SK-N-SH (cell line): ENCODE measurements at regions not wholly inside any gene's neighbourhood (a gene's known extent, or its start where the extent isn't known, plus 50 kb on each side); places are given as distances from the start of the nearest gene placed in this dataset.

Source experiments
- CTCF ChIA-PET: fragments of 300-600, 350-600 bp; formaldehyde crosslinking; extraction: SDS; loops from one replicate; lab custom pipeline; 2021; lab: Yijun Ruan, JAX
- POLR2A ChIA-PET: fragments of 350-600 bp; sonication (Branson Sonifier 250); formaldehyde crosslinking; extraction: SDS; loops from one replicate; lab custom pipeline; 2020; ENCODE audit warnings: antibody characterized with exemption, inconsistent platforms; lab: Yijun Ruan, JAX
- DNase-seq: peaks from one replicate; pipeline ENCODE4 v3.0.0; 2012
- H2AFZ ChIP-seq: fragments of 200-600 bp; sonication (generic); 2 replicates; pipeline ENCODE4 v1.8.1; 2016; ENCODE audit warnings: antibody characterized with exemption, mild to moderate bottlenecking, low read depth
- H3F3A ChIP-seq: fragments of 200-600 bp; sonication (generic); replicated peaks from 2 replicates; pipeline ENCODE3; 2016; ENCODE audit warnings: antibody characterized with exemption, mild to moderate bottlenecking; ENCODE audit not compliant: insufficient read depth
- H3K27ac ChIP-seq, 2 experiments: fragments of 200-500 bp in 1 of 2; fragments of 200-600 bp in 1 of 2; sonication (Bioruptor generic) in 1 of 2; sonication (generic), shearing (Covaris generic) in 1 of 2; 2 replicates each; pipeline versions ENCODE4 v1.5.1 to v1.6.1; 2014 to 2016; ENCODE audit warnings: low read depth in 2 of 2, inconsistent platforms in 1 of 2, low read length in 1 of 2, mild to moderate bottlenecking in 1 of 2, mixed read lengths in 1 of 2
- H3K27me3 ChIP-seq: fragments of 200-600 bp; sonication (generic), shearing (Covaris generic); 2 replicates; pipeline ENCODE4 v1.6.1; 2016; ENCODE audit warnings: mixed run types; ENCODE audit not compliant: insufficient read depth
- H3K36me3 ChIP-seq, 2 experiments: fragments of 200-500 bp in 1 of 2; fragments of 200-600 bp in 1 of 2; sonication (Bioruptor generic) in 1 of 2; sonication (generic) in 1 of 2; replicated peaks in 1 of 2; 2 replicates each; pipeline versions ENCODE3 to v1.5.1; 2014 to 2016; ENCODE audit warnings: low read length in 1 of 2, mild to moderate bottlenecking in 1 of 2; ENCODE audit not compliant: insufficient read depth in 2 of 2, control insufficient read depth in 1 of 2
- H3K4me1 ChIP-seq, 2 experiments: fragments of 200-500 bp in 1 of 2; fragments of 200-600 bp in 1 of 2; sonication (Bioruptor generic) in 1 of 2; sonication (generic), shearing (Covaris generic) in 1 of 2; 2 replicates each; pipeline versions ENCODE4 v1.5.1 to v1.6.1; 2014 to 2016; ENCODE audit warnings: low read depth in 1 of 2, low read length in 1 of 2, mixed run types in 1 of 2; ENCODE audit not compliant: insufficient read depth in 2 of 2, control insufficient read depth in 1 of 2
- H3K4me2 ChIP-seq: fragments of 200-600 bp; sonication (generic), shearing (Covaris generic); 2 replicates; pipeline ENCODE4 v1.6.1; 2017; ENCODE audit warnings: mixed run types
- H3K4me3 ChIP-seq, 2 experiments: fragments of 200-500 bp in 1 of 2; fragments of 200-600 bp in 1 of 2; sonication (Bioruptor generic) in 1 of 2; sonication (generic), shearing (Covaris generic) in 1 of 2; 2 replicates each; pipeline versions ENCODE4 v1.5.1 to v1.8.1; 2014 to 2016; ENCODE audit warnings: low read depth in 2 of 2, inconsistent platforms in 1 of 2, low read length in 1 of 2, mild to moderate bottlenecking in 1 of 2, mixed read lengths in 1 of 2, moderate library complexity in 1 of 2
- H3K79me2 ChIP-seq: fragments of 200-600 bp; sonication (generic); 2 replicates; pipeline ENCODE4 v1.8.1; 2017; ENCODE audit warnings: mild to moderate bottlenecking; ENCODE audit not compliant: insufficient read depth
- H3K9ac ChIP-seq: fragments of 200-600 bp; sonication (generic); 2 replicates; pipeline ENCODE4 v1.6.1; 2017; ENCODE audit warnings: mixed run types
- H3K9me2 ChIP-seq: fragments of 200-600 bp; sonication (generic); 2 replicates; pipeline ENCODE4 v1.6.1; 2017; ENCODE audit warnings: mixed run types
- H3K9me3 ChIP-seq: fragments of 200-600 bp; sonication (generic); 2 replicates; pipeline ENCODE4 v1.6.1; 2017; ENCODE audit warnings: mixed run types, mild to moderate bottlenecking, moderate library complexity
- H4K20me1 ChIP-seq: fragments of 200-600 bp; sonication (generic); 2 replicates; pipeline ENCODE4 v1.6.1; 2017; ENCODE audit warnings: mild to moderate bottlenecking, mixed run types; ENCODE audit not compliant: insufficient read depth
- ELF1 ChIP-seq: IDR thresholded peaks from 2 replicates; pipeline ENCODE4 v1.4.0; 2012
- FOXM1 ChIP-seq: IDR thresholded peaks from 2 replicates; pipeline ENCODE4 v1.4.0; 2012; ENCODE audit warnings: low read depth, mild to moderate bottlenecking
- GABPA ChIP-seq: IDR thresholded peaks from 2 replicates; pipeline ENCODE4 v1.4.0; 2012; ENCODE audit warnings: low read depth, mild to moderate bottlenecking
- MEF2A ChIP-seq: IDR thresholded peaks from 2 replicates; pipeline ENCODE4 v1.4.0; 2012; ENCODE audit warnings: low read depth, borderline replicate concordance
- MXI1 ChIP-seq: IDR thresholded peaks from 2 replicates; pipeline ENCODE4 v1.6.1; 2012; ENCODE audit warnings: mild to moderate bottlenecking, low read depth, low read length, improper control_type of control experiment
- NRF1 ChIP-seq: IDR thresholded peaks from 2 replicates; pipeline ENCODE4 v1.6.1; 2012; ENCODE audit warnings: low read depth, mild to moderate bottlenecking, low read length
- SMC3 ChIP-seq: IDR thresholded peaks from 2 replicates; pipeline ENCODE4 v1.6.1; 2012; ENCODE audit warnings: low read depth, low read length, improper control_type of control experiment
- TEAD4 ChIP-seq: IDR thresholded peaks from 2 replicates; pipeline ENCODE4 v1.4.0; 2012; ENCODE audit warnings: mild to moderate bottlenecking, borderline replicate concordance; ENCODE audit not compliant: insufficient read depth
- YY1 ChIP-seq: IDR thresholded peaks from 2 replicates; pipeline ENCODE4 v1.4.0; 2012; ENCODE audit warnings: low read depth, mild to moderate bottlenecking
- WGBS: methylation state at CpG from one replicate; pipeline ENCODE4 v1.1.6; 2017; ENCODE audit warnings: low lambda C conversion rate; 5-methylcytosine and 5-hydroxymethylcytosine counted together
- TF ChIP-seq, protein P1 (sequence below): IDR thresholded peaks from 2 replicates; pipeline ENCODE4 v1.6.1; 2012; ENCODE audit warnings: mild to moderate bottlenecking, low read depth, low read length, moderate library complexity
- TF ChIP-seq, protein P2 (sequence below): fragments of 200-600 bp; sonication (generic); IDR thresholded peaks from 2 replicates; pipeline ENCODE4 v1.6.1; 2017; ENCODE audit warnings: antibody characterized with exemption, mild to moderate bottlenecking, moderate library complexity
- TF ChIP-seq, protein P3 (sequence below): fragments of 150-350 bp; IDR thresholded peaks from 2 replicates; pipeline ENCODE4 v1.6.1; 2017; ENCODE audit warnings: antibody characterized with exemption, low read length, low read depth, borderline replicate concordance
- TF ChIP-seq, protein P4 (sequence below): IDR thresholded peaks from 2 replicates; pipeline ENCODE4; 2012

DNA sequence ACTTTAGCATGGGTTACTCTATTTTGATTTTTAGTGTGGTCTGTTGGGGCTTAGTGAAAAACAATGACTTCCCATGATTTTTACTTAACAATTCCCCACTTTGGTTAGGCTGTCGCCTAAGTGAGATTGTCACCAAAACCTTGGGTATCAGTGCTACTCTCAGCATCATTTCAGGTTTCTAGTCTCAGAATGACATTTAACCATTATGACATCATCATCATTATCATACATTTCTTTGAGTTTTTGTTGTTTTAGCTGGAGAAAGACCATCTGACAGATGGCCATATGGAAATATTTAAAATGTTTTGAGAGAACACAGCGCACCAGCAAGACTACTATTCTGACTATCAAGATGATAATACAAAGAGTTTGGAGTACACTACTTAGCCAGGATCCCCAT lies 551.0 kb upstream of the PTPRD start:
- no peak overlapping the region for H3K9ac ChIP-seq
- H4K20me1 ChIP-seq = no peaks in the 10 kb centered on the region
- no peaks in the 10 kb centered on the region for H3K79me2 ChIP-seq
- TF ChIP-seq, protein P1, sequence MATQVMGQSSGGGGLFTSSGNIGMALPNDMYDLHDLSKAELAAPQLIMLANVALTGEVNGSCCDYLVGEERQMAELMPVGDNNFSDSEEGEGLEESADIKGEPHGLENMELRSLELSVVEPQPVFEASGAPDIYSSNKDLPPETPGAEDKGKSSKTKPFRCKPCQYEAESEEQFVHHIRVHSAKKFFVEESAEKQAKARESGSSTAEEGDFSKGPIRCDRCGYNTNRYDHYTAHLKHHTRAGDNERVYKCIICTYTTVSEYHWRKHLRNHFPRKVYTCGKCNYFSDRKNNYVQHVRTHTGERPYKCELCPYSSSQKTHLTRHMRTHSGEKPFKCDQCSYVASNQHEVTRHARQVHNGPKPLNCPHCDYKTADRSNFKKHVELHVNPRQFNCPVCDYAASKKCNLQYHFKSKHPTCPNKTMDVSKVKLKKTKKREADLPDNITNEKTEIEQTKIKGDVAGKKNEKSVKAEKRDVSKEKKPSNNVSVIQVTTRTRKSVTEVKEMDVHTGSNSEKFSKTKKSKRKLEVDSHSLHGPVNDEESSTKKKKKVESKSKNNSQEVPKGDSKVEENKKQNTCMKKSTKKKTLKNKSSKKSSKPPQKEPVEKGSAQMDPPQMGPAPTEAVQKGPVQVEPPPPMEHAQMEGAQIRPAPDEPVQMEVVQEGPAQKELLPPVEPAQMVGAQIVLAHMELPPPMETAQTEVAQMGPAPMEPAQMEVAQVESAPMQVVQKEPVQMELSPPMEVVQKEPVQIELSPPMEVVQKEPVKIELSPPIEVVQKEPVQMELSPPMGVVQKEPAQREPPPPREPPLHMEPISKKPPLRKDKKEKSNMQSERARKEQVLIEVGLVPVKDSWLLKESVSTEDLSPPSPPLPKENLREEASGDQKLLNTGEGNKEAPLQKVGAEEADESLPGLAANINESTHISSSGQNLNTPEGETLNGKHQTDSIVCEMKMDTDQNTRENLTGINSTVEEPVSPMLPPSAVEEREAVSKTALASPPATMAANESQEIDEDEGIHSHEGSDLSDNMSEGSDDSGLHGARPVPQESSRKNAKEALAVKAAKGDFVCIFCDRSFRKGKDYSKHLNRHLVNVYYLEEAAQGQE = no peak
- no peak for TF ChIP-seq FOXM1
- H2AFZ ChIP-seq = no peak overlapping the region
- no peaks in the 10 kb centered on the region for H3K4me1 ChIP-seq
- H3K36me3 ChIP-seq = no peaks in the 10 kb centered on the region
- no peak overlapping the region for H3K4me2 ChIP-seq
- no peaks in the 10 kb centered on the region for H3K9me2 ChIP-seq
- WGBS = 12% methylated on average over 2 of the region's 2 CpGs
- H3K27ac ChIP-seq = no peak overlapping the region
- no peak overlapping the region for H3K4me3 ChIP-seq
- no peak for DNase-seq
- POLR2A ChIA-PET = no interaction called here
- CTCF ChIA-PET = no interaction called here
- H3K9me3 ChIP-seq = no peaks in the 10 kb centered on the region
- no peaks in the 10 kb centered on the region for H3K27me3 ChIP-seq
- H3F3A ChIP-seq = no peaks in the 10 kb centered on the region

DNA sequence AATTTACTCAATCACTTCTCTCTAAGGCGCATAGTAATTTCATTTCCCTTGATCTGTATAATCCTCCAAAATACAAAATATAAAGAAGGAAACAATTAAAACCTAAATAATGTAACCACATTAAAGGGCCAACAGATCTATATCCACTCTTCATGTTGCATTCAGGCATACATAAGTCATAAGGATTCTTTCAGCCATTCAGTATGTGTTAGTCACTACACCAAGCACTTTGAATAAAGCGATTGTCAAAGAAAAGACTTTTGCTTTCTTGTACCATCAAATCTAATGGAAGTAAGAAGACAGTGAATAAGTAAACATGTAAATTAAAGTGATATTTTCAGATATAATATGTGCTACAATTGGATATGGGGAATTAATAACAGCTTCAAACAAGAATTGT lies 569.2 kb upstream of the PTPRD start:
- CTCF ChIA-PET = interaction anchor here (1.3 kb wide), 1 partner anchor 24 kb away, joined by 4 read pairs; no protein-coding TSS in a partner anchor
- DNase-seq = no peak

DNA sequence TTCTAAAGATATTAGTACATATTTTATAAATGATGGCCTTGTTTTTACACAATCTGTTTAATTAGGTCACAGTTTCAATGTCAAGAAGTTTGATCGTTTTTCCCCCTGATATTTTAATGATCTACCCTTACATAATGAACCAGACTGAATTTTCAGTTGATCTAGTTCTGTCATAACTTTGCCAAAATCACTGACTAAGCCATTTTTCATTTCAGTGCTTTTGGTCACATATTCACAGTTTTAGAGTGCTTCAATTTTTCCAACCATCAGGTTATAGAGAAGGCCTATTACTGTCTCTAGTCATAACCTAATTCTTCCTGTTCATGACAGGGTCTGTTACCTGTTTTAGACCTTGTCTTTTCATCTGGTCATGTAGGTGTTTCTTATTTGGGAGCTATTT lies 577.9 kb upstream of the PTPRD start:
- H3K27ac ChIP-seq = no peak overlapping the region
- H3K4me1 ChIP-seq = no peaks in the 10 kb centered on the region
- no peak overlapping the region for H3K9ac ChIP-seq
- no peaks in the 10 kb centered on the region for H3K9me2 ChIP-seq
- H3K9me3 ChIP-seq = no peaks in the 10 kb centered on the region
- no peaks in the 10 kb centered on the region for H3K27me3 ChIP-seq
- DNase-seq = no peak
- ChIA-PET CTCF (interaction anchor here (1.1 kb wide), 1 partner anchor 10 kb away, joined by 3 read pairs; no protein-coding TSS in a partner anchor), POLR2A (no interaction called here)
- no peaks in the 10 kb centered on the region for H3K79me2 ChIP-seq
- H3K36me3 ChIP-seq = no peaks in the 10 kb centered on the region
- H4K20me1 ChIP-seq = no peaks in the 10 kb centered on the region
- H3K4me2 ChIP-seq = no peak overlapping the region
- TF ChIP-seq GABPA (no peak), YY1 (no peak), SMC3 (no peak), ELF1 (no peak), TEAD4 (no peak)
- TF ChIP-seq, protein P2, sequence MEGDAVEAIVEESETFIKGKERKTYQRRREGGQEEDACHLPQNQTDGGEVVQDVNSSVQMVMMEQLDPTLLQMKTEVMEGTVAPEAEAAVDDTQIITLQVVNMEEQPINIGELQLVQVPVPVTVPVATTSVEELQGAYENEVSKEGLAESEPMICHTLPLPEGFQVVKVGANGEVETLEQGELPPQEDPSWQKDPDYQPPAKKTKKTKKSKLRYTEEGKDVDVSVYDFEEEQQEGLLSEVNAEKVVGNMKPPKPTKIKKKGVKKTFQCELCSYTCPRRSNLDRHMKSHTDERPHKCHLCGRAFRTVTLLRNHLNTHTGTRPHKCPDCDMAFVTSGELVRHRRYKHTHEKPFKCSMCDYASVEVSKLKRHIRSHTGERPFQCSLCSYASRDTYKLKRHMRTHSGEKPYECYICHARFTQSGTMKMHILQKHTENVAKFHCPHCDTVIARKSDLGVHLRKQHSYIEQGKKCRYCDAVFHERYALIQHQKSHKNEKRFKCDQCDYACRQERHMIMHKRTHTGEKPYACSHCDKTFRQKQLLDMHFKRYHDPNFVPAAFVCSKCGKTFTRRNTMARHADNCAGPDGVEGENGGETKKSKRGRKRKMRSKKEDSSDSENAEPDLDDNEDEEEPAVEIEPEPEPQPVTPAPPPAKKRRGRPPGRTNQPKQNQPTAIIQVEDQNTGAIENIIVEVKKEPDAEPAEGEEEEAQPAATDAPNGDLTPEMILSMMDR = no peak
- TF ChIP-seq, protein P3, sequence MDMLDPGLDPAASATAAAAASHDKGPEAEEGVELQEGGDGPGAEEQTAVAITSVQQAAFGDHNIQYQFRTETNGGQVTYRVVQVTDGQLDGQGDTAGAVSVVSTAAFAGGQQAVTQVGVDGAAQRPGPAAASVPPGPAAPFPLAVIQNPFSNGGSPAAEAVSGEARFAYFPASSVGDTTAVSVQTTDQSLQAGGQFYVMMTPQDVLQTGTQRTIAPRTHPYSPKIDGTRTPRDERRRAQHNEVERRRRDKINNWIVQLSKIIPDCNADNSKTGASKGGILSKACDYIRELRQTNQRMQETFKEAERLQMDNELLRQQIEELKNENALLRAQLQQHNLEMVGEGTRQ = no peak
- H3F3A ChIP-seq = no peaks in the 10 kb centered on the region
- WGBS = 0% methylated on average over 1 of the region's 1 CpG
- H3K4me3 ChIP-seq = no peak overlapping the region
- no peak overlapping the region for H2AFZ ChIP-seq

More for the DNA sequence above, 569.2 kb upstream of the PTPRD start:
- no peaks in the 10 kb centered on the region for H3K79me2 ChIP-seq
- H3K9me2 ChIP-seq = no peaks in the 10 kb centered on the region
- H3K27ac ChIP-seq = no peak overlapping the region
- H3K4me3 ChIP-seq = no peak overlapping the region
- H3K9ac ChIP-seq = no peak overlapping the region
- H2AFZ ChIP-seq = no peak overlapping the region
- TF ChIP-seq MXI1 = no peak
- no peak for TF ChIP-seq MEF2A
- TF ChIP-seq, protein P4, sequence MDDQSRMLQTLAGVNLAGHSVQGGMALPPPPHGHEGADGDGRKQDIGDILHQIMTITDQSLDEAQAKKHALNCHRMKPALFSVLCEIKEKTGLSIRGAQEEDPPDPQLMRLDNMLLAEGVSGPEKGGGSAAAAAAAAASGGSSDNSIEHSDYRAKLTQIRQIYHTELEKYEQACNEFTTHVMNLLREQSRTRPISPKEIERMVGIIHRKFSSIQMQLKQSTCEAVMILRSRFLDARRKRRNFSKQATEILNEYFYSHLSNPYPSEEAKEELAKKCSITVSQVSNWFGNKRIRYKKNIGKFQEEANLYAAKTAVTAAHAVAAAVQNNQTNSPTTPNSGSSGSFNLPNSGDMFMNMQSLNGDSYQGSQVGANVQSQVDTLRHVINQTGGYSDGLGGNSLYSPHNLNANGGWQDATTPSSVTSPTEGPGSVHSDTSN = no peak
- no peak for TF ChIP-seq NRF1
- TF ChIP-seq GABPA = no peak
- H4K20me1 ChIP-seq = no peaks in the 10 kb centered on the region
- H3K9me3 ChIP-seq = no peaks in the 10 kb centered on the region
- H3K4me1 ChIP-seq = no peaks in the 10 kb centered on the region
- no peaks in the 10 kb centered on the region for H3F3A ChIP-seq
- no peaks in the 10 kb centered on the region for H3K36me3 ChIP-seq
- no peak overlapping the region for H3K4me2 ChIP-seq
- H3K27me3 ChIP-seq = no peaks in the 10 kb centered on the region
- POLR2A ChIA-PET = no interaction called here
- WGBS = 8% methylated on average over 2 of the region's 2 CpGs
